Esophagus muscularis mucosa (tissue), 4 donors: ENCODE measurements at regions not wholly inside any gene's neighbourhood (a gene's known extent, or its start where the extent isn't known, plus 50 kb on each side); places are given as distances from the start of the nearest gene placed in this dataset.

ENCODE experiments used
- DNase-seq: peaks from one replicate; pipeline ENCODE4 v3.0.0-alpha.2; 2017; ENCODE audit errors: extremely low spot score
- H3K27ac ChIP-seq, 4 donors: fragments of 200-600 bp; sonication (generic); replicated peaks in 1 of 4; 1 replicate in 3 of 4; 2 replicates in 1 of 4; pipeline ENCODE4 v1.5.1; 2016 to 2019; ENCODE audit warnings: mild to moderate bottlenecking in 1 of 4
- H3K27me3 ChIP-seq, 4 donors: fragments of 200-600 bp; sonication (generic); one replicate each; pipeline versions ENCODE4 v1.5.1 to v1.6.0; 2016 to 2019
- H3K36me3 ChIP-seq, 4 donors: fragments of 200-600 bp; sonication (generic); one replicate each; pipeline ENCODE4 v1.5.1; 2016 to 2019
- H3K4me1 ChIP-seq, 4 donors: fragments of 200-600 bp; sonication (generic); one replicate each; pipeline ENCODE4 v1.5.1; 2016 to 2019
- H3K4me3 ChIP-seq, 4 donors: fragments of 200-600 bp; sonication (generic); 1 replicate in 2 of 4; 2 replicates in 2 of 4; pipeline ENCODE4 v1.5.1; 2016 to 2019; ENCODE audit warnings: mild to moderate bottlenecking in 4 of 4, moderate library complexity in 1 of 4
- H3K9me3 ChIP-seq, 4 donors: fragments of 200-600 bp; sonication (generic); 1 replicate in 3 of 4; 2 replicates in 1 of 4; pipeline ENCODE4 v1.5.1; 2016 to 2019
- CTCF ChIP-seq, 3 experiments: fragments of 200-600 bp in 2 of 3; fragments of 450-650 bp in 1 of 3; sonication (generic) in 2 of 3; IDR thresholded peaks; one replicate each; pipeline ENCODE4 v1.5.1; 2017 to 2019; ENCODE audit warnings: antibody characterized with exemption in 3 of 3, mild to moderate bottlenecking in 2 of 3, moderate library complexity in 1 of 3
- EP300 ChIP-seq: sonication (generic); formaldehyde crosslinking; IDR thresholded peaks from one replicate; pipeline ENCODE4 v1.6.1; 2017; ENCODE audit warnings: antibody characterized with exemption
- POLR2A ChIP-seq: fragments of 450-650 bp; IDR thresholded peaks from one replicate; pipeline ENCODE4 v1.6.1; 2017; ENCODE audit warnings: antibody characterized with exemption, moderate library complexity, mild to moderate bottlenecking, low read depth
- POLR2AphosphoS5 ChIP-seq, 2 donors: sonication (generic); formaldehyde crosslinking; IDR thresholded peaks; one replicate each; pipeline ENCODE4 v1.6.1; 2017; ENCODE audit warnings: antibody characterized with exemption in 2 of 2
- WGBS: methylation state at CpG from one replicate; pipeline ENCODE4 v1.1.5; 2018; 5-methylcytosine and 5-hydroxymethylcytosine counted together
- intact Hi-C: fragments of 100-400 bp; cut with DNase I; formaldehyde crosslinking; loops from one replicate; pipeline ENCODE4 v1.15.1; 2023

GRCh38 chr11:24295360-24295759 lies 201.5 kb upstream of the LUZP2 start:
- intact Hi-C loops = no loop called here
- no peak for DNase-seq
- Histone ChIP-seq H3K4me1 (no peaks in the 10 kb centered on the region), H3K27ac (no peak overlapping the region), H3K9me3 (peaks cover 0 to 3% (median 0%) of the 10 kb centered on the region in 4 donors), H3K4me3 (no peak overlapping the region), H3K36me3 (no peaks in the 10 kb centered on the region), H3K27me3 (no peaks in the 10 kb centered on the region)
- TF ChIP-seq POLR2A (no peak), POLR2AphosphoS5 (IDR thresholded peaks at IDR 0.05) (no peak), EP300 (no peak), CTCF (IDR thresholded peaks at IDR 0.05) (no peak)
- WGBS = 76% methylated on average over 2 of the region's 2 CpGs

- H3K4me3 ChIP-seq = no peak overlapping the region
- no peak overlapping the region for H3K27ac ChIP-seq
- no peak for DNase-seq
- 92% methylated on average over 2 of the region's 2 CpGs for WGBS
- no peaks in the 10 kb centered on the region for H3K36me3 ChIP-seq
- TF ChIP-seq POLR2A = no peak
- TF ChIP-seq CTCF (IDR thresholded peaks at IDR 0.05) = no peak
- TF ChIP-seq EP300 = no peak
- TF ChIP-seq POLR2AphosphoS5 (IDR thresholded peaks at IDR 0.05) = no peak
- no peaks in the 10 kb centered on the region for H3K9me3 ChIP-seq
- H3K27me3 ChIP-seq = no peaks in the 10 kb centered on the region
- no peaks in the 10 kb centered on the region for H3K4me1 ChIP-seq
- intact Hi-C loops = no loop called here
Measured at GRCh38 chr11:24297461-24297860, 199.4 kb upstream of the LUZP2 start.

- no peak for DNase-seq
- 63% methylated on average over 2 of the region's 2 CpGs for WGBS
- no peak overlapping the region for H3K4me3 ChIP-seq
- no peak overlapping the region for H3K27ac ChIP-seq
- no peaks in the 10 kb centered on the region for H3K4me1 ChIP-seq
- no peak for TF ChIP-seq POLR2AphosphoS5 (IDR thresholded peaks at IDR 0.05)
- TF ChIP-seq CTCF (IDR thresholded peaks at IDR 0.05) = no peak
- TF ChIP-seq POLR2A = no peak
- TF ChIP-seq EP300 = no peak
- H3K9me3 ChIP-seq = no peaks in the 10 kb centered on the region
- H3K36me3 ChIP-seq = no peaks in the 10 kb centered on the region
- intact Hi-C loops = no loop called here
- H3K27me3 ChIP-seq = no peaks in the 10 kb centered on the region
Measured at GRCh38 chr11:24298146-24298545, 198.7 kb upstream of the LUZP2 start.

GRCh38 chr11:24311974-24312373 lies 184.9 kb upstream of the LUZP2 start:
- H3K27ac ChIP-seq = no peak overlapping the region
- 85% methylated on average over 2 of the region's 2 CpGs for WGBS
- TF ChIP-seq POLR2AphosphoS5 (IDR thresholded peaks at IDR 0.05) (no peak), EP300 (no peak), POLR2A (no peak), CTCF (IDR thresholded peaks at IDR 0.05) (no peak)
- intact Hi-C loops = no loop called here
- no peaks in the 10 kb centered on the region for H3K36me3 ChIP-seq
- DNase-seq = no peak
- H3K4me3 ChIP-seq = no peak overlapping the region
- no peaks in the 10 kb centered on the region for H3K4me1 ChIP-seq
- peaks cover 0 to 2% (median 0%) of the 10 kb centered on the region in 4 donors for H3K9me3 ChIP-seq
- H3K27me3 ChIP-seq = no peaks in the 10 kb centered on the region
